Neural cell (in vitro differentiated cells): ENCODE measurements at regions not wholly inside any gene's neighbourhood (a gene's known extent, or its start where the extent isn't known, plus 50 kb on each side); places are given as distances from the start of the nearest gene placed in this dataset.

Experiments
- H2AFZ ChIP-seq: fragments of 200-600, 300-800 bp; sonication (generic), shearing (Covaris generic); 2 replicates; pipeline ENCODE4 v1.6.0; 2014; ENCODE audit warnings: low read depth, mild to moderate bottlenecking, antibody characterized with exemption, low read length, moderate library complexity
- H3F3A ChIP-seq: fragments of 200-600 bp; shearing (Covaris generic); 2 replicates; pipeline ENCODE4 v1.6.1; 2016; ENCODE audit warnings: mild to moderate bottlenecking, moderate library complexity, mixed read lengths, antibody characterized with exemption, low read length; ENCODE audit not compliant: insufficient read depth, poor library complexity, severe bottlenecking
- H3K27ac ChIP-seq: fragments of 200-600, 300-800 bp; sonication (generic), shearing (Covaris generic); 2 replicates; pipeline ENCODE4 v1.5.1; 2014; ENCODE audit warnings: mild to moderate bottlenecking, low read length, moderate library complexity
- H3K27me3 ChIP-seq: fragments of 300-800, 200-600 bp; sonication (generic), shearing (Covaris generic); 2 replicates; pipeline ENCODE4 v1.6.0; 2014; ENCODE audit warnings: mild to moderate bottlenecking, low read depth, low read length, moderate library complexity; ENCODE audit not compliant: insufficient read depth
- H3K36me3 ChIP-seq: fragments of 300-800, 200-600 bp; sonication (generic), shearing (Covaris generic); 2 replicates; pipeline ENCODE4 v1.5.1; 2014; ENCODE audit warnings: mild to moderate bottlenecking, antibody characterized with exemption, low read length, moderate library complexity; ENCODE audit not compliant: insufficient read depth
- H3K4me2 ChIP-seq: fragments of 300-800, 200-600 bp; sonication (generic), shearing (Covaris generic); 2 replicates; pipeline ENCODE4 v1.6.0; 2014; ENCODE audit warnings: mild to moderate bottlenecking, low read length
- H3K4me3 ChIP-seq: fragments of 300-800, 200-600 bp; sonication (generic), shearing (Covaris generic); 2 replicates; pipeline ENCODE4 v1.5.1; 2014; ENCODE audit warnings: mild to moderate bottlenecking, low read length, moderate library complexity
- H3K79me2 ChIP-seq: fragments of 200-600 bp; shearing (Covaris generic); replicated peaks from 2 replicates; pipeline ENCODE4 v1.6.0; 2014; ENCODE audit warnings: mild to moderate bottlenecking, low read length, moderate library complexity; ENCODE audit not compliant: insufficient read depth
- H3K9ac ChIP-seq: fragments of 300-800, 200-600 bp; sonication (generic), shearing (Covaris generic); 2 replicates; pipeline ENCODE4 v1.6.1; 2016; ENCODE audit warnings: mild to moderate bottlenecking, low read length, mixed read lengths
- H3K9me2 ChIP-seq: fragments of 200-600 bp; shearing (Covaris generic); 2 replicates; pipeline ENCODE4 v1.6.1; 2016; ENCODE audit warnings: mild to moderate bottlenecking, low read length, mixed read lengths; ENCODE audit not compliant: insufficient read depth
- H3K9me3 ChIP-seq: fragments of 200-600, 300-800 bp; sonication (generic), shearing (Covaris generic); 2 replicates; pipeline ENCODE4 v1.6.1; 2016; ENCODE audit warnings: mild to moderate bottlenecking, mixed run types, low read length, moderate library complexity, mixed read lengths
- H4K20me1 ChIP-seq: fragments of 200-600 bp; shearing (Covaris generic); 2 replicates; pipeline ENCODE4 v1.6.1; 2016; ENCODE audit warnings: mild to moderate bottlenecking, mixed run types; ENCODE audit not compliant: insufficient read depth
- EP300 ChIP-seq: fragments of 450-650 bp; conservative IDR thresholded peaks from 2 replicates; pipeline ENCODE4 v1.6.1; 2014; ENCODE audit warnings: antibody characterized with exemption, mild to moderate bottlenecking, moderate library complexity; ENCODE audit not compliant: poor library complexity, severe bottlenecking
- EZH2 ChIP-seq: fragments of 200-600, 300-800 bp; shearing (Covaris generic), sonication (generic); IDR thresholded peaks from 2 replicates; pipeline ENCODE4 v1.6.1; 2014; ENCODE audit warnings: antibody characterized with exemption, low read length, borderline replicate concordance, mild to moderate bottlenecking; ENCODE audit not compliant: insufficient read depth, poor library complexity, severe bottlenecking
- MXI1 ChIP-seq: fragments of 450-650 bp; conservative IDR thresholded peaks from 2 replicates; pipeline ENCODE4 v1.6.1; 2014; ENCODE audit warnings: antibody characterized with exemption, mild to moderate bottlenecking; ENCODE audit not compliant: poor library complexity, severe bottlenecking
- POLR2AphosphoS5 ChIP-seq: IDR thresholded peaks from 2 replicates; pipeline ENCODE4 v1.6.1; 2012
- RAD21 ChIP-seq: fragments of 450-650 bp; conservative IDR thresholded peaks from 2 replicates; pipeline ENCODE4 v1.6.1; 2014; ENCODE audit warnings: antibody characterized with exemption, mild to moderate bottlenecking, moderate library complexity
- SMC3 ChIP-seq: fragments of 450-650 bp; conservative IDR thresholded peaks from 2 replicates; pipeline ENCODE4 v1.6.1; 2014; ENCODE audit warnings: antibody characterized with exemption, mild to moderate bottlenecking, moderate library complexity; ENCODE audit not compliant: poor library complexity
- TAF1 ChIP-seq: IDR thresholded peaks from 2 replicates; pipeline ENCODE4 v1.6.1; 2012; ENCODE audit warnings: low read depth
- TF ChIP-seq, protein P1 (sequence below): IDR thresholded peaks from 2 replicates; pipeline ENCODE4 v1.6.1; 2012; ENCODE audit warnings: borderline replicate concordance
- TF ChIP-seq, protein P2 (sequence below): fragments of 450-650 bp; IDR thresholded peaks from 2 replicates; pipeline ENCODE4 v1.5.1; 2014; ENCODE audit warnings: antibody characterized with exemption, mild to moderate bottlenecking, moderate library complexity; ENCODE audit not compliant: poor library complexity, severe bottlenecking

DNA sequence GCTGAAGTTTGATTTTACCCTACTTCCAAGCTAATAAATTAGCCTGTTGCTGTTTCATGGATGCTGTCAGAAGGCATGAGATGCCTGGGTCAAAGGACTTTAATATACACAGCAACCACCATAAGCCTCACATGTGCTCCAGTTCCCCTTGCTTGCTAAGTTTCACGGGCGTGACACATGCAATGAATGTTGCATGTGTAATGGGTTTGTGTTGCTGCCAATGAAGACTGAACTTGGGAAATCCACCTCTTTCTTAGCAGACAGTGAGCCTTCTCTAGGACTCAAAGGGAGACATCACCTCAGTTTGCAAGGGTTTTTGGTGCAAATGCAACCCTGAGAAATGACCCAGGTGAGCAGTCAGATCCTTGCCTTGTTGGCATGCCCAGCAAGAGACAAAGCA lies 505.5 kb upstream of the PODXL start:
- Histone ChIP-seq H3K36me3 (no peaks in the 10 kb centered on the region), H2AFZ (no peak overlapping the region), H4K20me1 (no peaks in the 10 kb centered on the region), H3K9ac (no peak overlapping the region), H3K27me3 (no peaks in the 10 kb centered on the region), H3K79me2 (no peaks in the 10 kb centered on the region), H3K27ac (no peak overlapping the region), H3K9me2 (no peaks in the 10 kb centered on the region), H3K4me2 (no peak overlapping the region), H3F3A (no peaks in the 10 kb centered on the region), H3K4me3 (no peak overlapping the region), H3K9me3 (no peaks in the 10 kb centered on the region)
- TF ChIP-seq TAF1 (no peak), SMC3 (no peak), POLR2AphosphoS5 (no peak), MXI1 (no peak), RAD21 (no peak), EP300 (no peak), EZH2 (no peak)
- TF ChIP-seq, protein P1, sequence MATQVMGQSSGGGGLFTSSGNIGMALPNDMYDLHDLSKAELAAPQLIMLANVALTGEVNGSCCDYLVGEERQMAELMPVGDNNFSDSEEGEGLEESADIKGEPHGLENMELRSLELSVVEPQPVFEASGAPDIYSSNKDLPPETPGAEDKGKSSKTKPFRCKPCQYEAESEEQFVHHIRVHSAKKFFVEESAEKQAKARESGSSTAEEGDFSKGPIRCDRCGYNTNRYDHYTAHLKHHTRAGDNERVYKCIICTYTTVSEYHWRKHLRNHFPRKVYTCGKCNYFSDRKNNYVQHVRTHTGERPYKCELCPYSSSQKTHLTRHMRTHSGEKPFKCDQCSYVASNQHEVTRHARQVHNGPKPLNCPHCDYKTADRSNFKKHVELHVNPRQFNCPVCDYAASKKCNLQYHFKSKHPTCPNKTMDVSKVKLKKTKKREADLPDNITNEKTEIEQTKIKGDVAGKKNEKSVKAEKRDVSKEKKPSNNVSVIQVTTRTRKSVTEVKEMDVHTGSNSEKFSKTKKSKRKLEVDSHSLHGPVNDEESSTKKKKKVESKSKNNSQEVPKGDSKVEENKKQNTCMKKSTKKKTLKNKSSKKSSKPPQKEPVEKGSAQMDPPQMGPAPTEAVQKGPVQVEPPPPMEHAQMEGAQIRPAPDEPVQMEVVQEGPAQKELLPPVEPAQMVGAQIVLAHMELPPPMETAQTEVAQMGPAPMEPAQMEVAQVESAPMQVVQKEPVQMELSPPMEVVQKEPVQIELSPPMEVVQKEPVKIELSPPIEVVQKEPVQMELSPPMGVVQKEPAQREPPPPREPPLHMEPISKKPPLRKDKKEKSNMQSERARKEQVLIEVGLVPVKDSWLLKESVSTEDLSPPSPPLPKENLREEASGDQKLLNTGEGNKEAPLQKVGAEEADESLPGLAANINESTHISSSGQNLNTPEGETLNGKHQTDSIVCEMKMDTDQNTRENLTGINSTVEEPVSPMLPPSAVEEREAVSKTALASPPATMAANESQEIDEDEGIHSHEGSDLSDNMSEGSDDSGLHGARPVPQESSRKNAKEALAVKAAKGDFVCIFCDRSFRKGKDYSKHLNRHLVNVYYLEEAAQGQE, result no peak
- TF ChIP-seq, protein P2, sequence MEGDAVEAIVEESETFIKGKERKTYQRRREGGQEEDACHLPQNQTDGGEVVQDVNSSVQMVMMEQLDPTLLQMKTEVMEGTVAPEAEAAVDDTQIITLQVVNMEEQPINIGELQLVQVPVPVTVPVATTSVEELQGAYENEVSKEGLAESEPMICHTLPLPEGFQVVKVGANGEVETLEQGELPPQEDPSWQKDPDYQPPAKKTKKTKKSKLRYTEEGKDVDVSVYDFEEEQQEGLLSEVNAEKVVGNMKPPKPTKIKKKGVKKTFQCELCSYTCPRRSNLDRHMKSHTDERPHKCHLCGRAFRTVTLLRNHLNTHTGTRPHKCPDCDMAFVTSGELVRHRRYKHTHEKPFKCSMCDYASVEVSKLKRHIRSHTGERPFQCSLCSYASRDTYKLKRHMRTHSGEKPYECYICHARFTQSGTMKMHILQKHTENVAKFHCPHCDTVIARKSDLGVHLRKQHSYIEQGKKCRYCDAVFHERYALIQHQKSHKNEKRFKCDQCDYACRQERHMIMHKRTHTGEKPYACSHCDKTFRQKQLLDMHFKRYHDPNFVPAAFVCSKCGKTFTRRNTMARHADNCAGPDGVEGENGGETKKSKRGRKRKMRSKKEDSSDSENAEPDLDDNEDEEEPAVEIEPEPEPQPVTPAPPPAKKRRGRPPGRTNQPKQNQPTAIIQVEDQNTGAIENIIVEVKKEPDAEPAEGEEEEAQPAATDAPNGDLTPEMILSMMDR, result no peak

DNA sequence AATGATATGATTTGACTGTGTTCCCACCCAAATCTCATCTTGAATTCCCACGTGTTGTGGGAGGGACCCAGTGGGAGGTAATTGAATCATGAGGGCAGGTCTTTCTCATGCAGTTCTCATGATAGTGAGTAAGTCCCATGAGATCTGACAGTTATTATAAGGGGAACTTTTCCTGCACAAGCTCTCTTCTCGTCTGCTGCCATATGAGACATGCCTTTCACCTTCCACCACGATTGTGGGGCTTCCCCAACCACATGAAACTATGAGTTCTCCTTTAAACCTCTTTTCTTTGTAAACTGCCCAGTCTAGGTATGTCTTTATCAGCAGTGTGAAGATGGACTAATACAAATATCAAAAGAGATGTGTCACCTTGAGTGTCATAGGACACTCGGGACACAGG lies 502.7 kb upstream of the PODXL start:
- no peaks in the 10 kb centered on the region for H3K36me3 ChIP-seq
- no peak overlapping the region for H2AFZ ChIP-seq
- no peaks in the 10 kb centered on the region for H4K20me1 ChIP-seq
- no peaks in the 10 kb centered on the region for H3K79me2 ChIP-seq
- no peaks in the 10 kb centered on the region for H3K9me3 ChIP-seq
- no peak overlapping the region for H3K4me2 ChIP-seq
- H3K27me3 ChIP-seq, result no peaks in the 10 kb centered on the region
- no peak overlapping the region for H3K4me3 ChIP-seq
- TF ChIP-seq, protein P1, result no peak
- H3K27ac ChIP-seq, result no peak overlapping the region
- no peak overlapping the region for H3K9ac ChIP-seq
- H3F3A ChIP-seq, result no peaks in the 10 kb centered on the region
- H3K9me2 ChIP-seq, result no peaks in the 10 kb centered on the region
